IMR-90 (cell line): ENCODE measurements at regions not wholly inside any gene's neighbourhood (a gene's known extent, or its start where the extent isn't known, plus 50 kb on each side); places are given as distances from the start of the nearest gene placed in this dataset.
"Not testable (repeated sequence)": the region's sequence is repeated elsewhere in the genome, so short reads cannot be mapped to it uniquely, and the experiment has no call there.

Source experiments
- CEBPB ChIP-seq: IDR thresholded peaks from 2 replicates; pipeline ENCODE4 v1.6.1; 2012; ENCODE audit warnings: low read depth, low read length, improper control_type of control experiment
- MAZ ChIP-seq: IDR thresholded peaks from 2 replicates; pipeline ENCODE4 v1.6.1; 2012; ENCODE audit warnings: low read depth, mild to moderate bottlenecking, low read length, improper control_type of control experiment, moderate library complexity, borderline replicate concordance
- POLR2A ChIP-seq: IDR thresholded peaks from 2 replicates; pipeline ENCODE4 v1.6.1; 2012; ENCODE audit warnings: mild to moderate bottlenecking, low read depth, low read length
- TF ChIP-seq, protein P1 (sequence below): conservative IDR thresholded peaks from 2 replicates; pipeline ENCODE4 v1.5.1; 2012; ENCODE audit warnings: mild to moderate bottlenecking, low read depth, low read length, improper control_type of control experiment

DNA sequence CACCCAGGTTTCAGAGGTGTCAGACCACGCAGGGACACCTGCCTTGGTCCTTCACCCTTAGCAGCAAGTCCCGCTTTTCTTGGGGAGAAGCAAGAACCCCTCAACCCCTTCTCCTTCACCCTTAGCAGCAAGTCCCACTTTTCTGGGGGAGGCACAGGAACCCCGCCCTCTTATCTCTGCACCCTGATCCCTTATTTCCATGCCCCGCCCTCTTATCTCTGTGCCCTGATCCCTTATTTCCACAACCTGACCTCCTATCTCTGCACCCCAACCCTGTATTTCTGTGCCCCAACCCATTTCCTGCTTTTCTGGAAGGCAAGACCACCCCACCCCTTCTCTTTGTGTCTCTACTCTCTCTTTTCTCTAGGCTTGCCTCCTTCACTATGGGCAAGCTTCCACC lies 94.7 kb upstream of the DEFB108B start:
- TF ChIP-seq CEBPB, MAZ, POLR2A: not testable (repeated sequence)
- TF ChIP-seq, protein P1, sequence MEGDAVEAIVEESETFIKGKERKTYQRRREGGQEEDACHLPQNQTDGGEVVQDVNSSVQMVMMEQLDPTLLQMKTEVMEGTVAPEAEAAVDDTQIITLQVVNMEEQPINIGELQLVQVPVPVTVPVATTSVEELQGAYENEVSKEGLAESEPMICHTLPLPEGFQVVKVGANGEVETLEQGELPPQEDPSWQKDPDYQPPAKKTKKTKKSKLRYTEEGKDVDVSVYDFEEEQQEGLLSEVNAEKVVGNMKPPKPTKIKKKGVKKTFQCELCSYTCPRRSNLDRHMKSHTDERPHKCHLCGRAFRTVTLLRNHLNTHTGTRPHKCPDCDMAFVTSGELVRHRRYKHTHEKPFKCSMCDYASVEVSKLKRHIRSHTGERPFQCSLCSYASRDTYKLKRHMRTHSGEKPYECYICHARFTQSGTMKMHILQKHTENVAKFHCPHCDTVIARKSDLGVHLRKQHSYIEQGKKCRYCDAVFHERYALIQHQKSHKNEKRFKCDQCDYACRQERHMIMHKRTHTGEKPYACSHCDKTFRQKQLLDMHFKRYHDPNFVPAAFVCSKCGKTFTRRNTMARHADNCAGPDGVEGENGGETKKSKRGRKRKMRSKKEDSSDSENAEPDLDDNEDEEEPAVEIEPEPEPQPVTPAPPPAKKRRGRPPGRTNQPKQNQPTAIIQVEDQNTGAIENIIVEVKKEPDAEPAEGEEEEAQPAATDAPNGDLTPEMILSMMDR, result not testable (repeated sequence)
